NCI-H1092 treated with DMSO at 0.1 percent for 48 hours (cell line): ENCODE measurements at regions not wholly inside any gene's neighbourhood (a gene's known extent, or its start where the extent isn't known, plus 50 kb on each side); places are given as distances from the start of the nearest gene placed in this dataset.

Experiments
- DNase-seq: peaks from one replicate; lab custom pipeline; 2025; lab: John Stamatoyannopoulos, UW

- DNase-seq = no peak
Measured at GRCh38 chr17:79443026-79443425, 167.8 kb downstream of the RBFOX3 start.

DNA sequence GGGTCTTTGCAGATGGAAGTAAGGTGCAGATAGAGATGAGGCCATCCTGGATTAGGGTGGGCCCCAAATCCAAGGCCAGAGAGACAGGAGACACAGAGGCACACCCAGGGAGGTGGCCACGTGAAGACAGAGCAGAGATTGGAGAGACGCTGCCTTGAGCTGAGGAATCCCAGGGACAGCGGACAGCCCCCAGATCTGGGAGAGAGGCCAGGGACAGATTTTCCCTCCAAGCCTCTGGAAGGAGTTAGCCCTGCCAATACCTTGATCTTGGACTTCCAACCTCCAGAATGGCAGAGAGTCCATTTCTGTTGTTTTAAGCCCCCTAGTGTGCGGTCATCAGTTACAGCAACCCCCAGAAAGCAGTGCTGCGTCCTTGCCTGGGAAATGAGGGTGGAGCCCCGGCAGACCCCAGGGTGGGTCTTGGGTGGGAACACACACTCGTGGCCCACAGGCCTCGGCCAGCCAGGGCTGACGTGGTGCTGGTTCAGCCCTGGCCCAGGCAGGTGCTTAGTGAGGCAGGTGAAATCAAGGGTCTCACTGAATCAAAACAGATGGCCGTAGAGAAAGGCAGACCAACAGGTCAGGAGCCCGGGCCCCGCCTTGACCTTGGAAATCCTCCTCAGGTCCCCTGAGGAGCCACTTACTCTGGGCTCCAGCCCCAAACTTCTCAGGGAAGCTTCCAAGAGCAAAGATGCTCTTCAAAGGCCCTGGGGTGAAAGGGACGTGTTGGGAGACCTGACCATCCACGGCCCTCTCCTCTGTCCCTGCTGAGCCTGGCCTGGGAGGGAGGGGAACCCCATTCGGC, 169.3 kb downstream of the RBFOX3 start:
- no peak for DNase-seq

DNA sequence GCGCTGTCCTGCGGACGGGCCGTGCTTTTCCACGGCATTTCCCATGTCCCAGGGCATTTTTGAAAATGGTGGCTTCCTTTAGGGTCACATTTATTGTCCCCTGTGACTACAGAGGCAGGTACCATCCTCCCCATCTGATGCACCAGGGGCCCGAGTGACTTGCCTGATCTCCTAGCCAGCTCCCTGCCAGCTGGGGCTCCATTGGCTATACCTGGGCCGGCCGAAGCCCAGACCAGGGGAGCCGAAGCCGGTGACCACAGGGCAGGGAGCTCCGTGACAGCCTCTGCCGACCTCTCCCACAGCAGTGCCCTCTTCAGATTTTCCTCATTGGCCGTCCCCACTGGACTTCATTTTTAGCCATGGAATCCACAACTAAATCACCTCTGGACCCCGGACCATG, 170.6 kb downstream of the RBFOX3 start:
- no peak for DNase-seq

- DNase-seq = no peak
Measured at GRCh38 chr17:79439493-79439892, 171.4 kb downstream of the RBFOX3 start.

GRCh38 chr17:79438546-79439334, 172.1 kb downstream of the RBFOX3 start:
- DNase-seq = no peak

DNA sequence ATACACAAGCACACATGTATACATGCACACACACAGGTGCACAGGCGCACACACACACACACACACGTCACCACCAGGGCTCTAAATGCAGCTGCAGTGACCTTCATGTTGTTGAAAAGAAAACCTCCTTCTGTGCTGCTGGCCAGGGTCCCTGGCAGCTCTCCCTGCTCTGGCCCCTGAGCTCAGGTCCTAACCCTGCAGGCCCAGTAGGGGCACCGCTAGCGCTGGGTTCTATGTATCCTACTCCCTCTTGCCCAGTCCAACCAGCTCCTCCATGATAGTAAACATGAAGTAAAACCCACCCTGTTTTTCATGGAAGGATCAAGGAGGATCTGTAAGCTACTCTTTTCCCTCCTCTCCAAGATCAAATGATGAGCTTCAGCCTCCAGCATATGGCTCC, 172.8 kb downstream of the RBFOX3 start:
- DNase-seq = no peak

- DNase-seq = no peak
Measured at GRCh38 chr17:79437081-79437480, 173.8 kb downstream of the RBFOX3 start.

- no peak for DNase-seq
Measured at GRCh38 chr17:79435962-79436361, 174.9 kb downstream of the RBFOX3 start.

GRCh38 chr17:79435296-79435695, 175.6 kb downstream of the RBFOX3 start:
- DNase-seq = no peak

GRCh38 chr17:79434215-79434614, 176.6 kb downstream of the RBFOX3 start:
- DNase-seq = no peak

- DNase-seq = no peak
Measured at GRCh38 chr17:79433379-79433778, 177.5 kb downstream of the RBFOX3 start.

DNA sequence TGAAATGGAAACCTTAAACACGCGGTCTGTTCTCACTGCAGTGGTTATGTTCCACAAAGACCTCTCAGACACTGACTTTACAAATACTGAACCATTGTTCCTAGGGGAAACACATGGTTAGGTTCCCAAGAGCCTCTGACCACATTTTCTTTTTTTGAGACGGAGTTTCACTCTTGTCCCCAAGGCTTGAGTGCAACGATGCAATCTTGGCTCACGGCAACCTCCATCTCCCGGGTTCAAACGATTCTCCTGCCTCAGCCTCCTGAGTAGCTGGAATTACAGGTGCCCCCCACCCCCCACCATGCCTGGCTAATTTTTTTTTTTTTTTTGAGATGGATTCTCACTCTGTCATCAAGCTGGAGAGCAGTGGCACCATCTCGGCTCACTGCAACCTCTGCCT, 179.7 kb downstream of the RBFOX3 start:
- DNase-seq = no peak

- DNase-seq = no peak
Measured at GRCh38 chr17:79429864-79430494, 180.9 kb downstream of the RBFOX3 start.

DNA sequence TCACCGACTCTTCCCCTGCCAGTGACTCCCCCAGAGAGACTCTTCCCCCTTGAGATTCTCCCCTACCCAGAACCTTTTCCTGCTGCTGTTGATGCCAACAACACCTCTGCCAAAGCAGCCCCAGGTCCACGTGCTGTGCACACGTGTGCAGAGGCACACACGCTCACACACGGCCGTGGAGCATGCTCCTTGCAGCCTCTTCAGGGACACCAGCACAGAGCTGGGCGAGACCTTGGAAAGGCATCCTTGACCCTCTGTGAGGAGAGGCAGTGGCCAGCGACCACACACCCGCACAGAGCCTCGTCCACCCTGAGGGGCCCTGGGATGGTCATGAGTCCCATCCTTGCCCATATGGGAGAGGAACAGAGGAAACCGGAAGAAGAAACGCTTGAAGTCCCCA, 181.9 kb downstream of the RBFOX3 start:
- no peak for DNase-seq

DNA sequence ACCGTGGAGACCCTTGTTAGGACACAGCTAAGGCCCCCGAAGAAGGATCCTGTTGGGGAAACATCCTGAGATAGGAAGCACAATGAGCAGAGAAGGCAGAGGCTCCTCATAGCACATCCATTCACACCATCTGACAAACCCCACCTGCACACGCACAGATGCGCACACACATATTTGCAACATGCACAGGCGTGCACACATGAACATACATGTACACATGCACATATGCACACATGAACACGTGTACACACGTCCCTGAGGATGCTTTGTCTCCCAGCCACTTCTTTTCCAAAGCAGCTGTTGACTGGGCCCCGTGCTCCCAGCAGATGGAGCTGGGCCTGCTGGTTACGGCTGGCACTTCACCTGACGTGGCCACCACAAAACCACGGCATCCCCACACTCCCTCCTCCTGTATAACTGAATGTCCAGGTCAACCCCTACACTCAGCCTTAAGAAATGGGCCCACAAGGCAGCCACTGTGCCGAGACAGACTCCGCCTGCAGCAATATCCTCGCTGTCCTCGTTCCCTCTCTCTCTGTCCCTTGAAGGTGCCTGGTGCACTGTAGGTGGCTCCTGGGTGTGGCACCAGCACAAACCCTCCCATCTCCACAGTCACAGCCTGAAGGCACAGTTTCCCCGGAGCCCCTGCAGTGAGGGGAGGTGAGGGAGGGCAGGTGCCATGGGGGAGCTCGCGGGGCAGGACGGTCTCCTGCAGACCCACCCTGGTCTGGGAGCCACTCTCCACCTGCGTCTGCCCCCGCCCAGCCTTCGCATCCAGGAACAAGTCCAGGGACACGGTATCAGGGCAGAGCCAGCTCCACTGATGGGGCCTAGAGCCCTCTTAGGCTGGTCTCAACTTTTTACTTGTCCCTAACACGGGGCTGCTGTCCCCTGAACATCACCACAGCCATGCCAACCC, 183.0 kb downstream of the RBFOX3 start:
- no peak for DNase-seq

- no peak for DNase-seq
Measured at GRCh38 chr17:79425686-79426085, 185.2 kb downstream of the RBFOX3 start.

- DNase-seq = no peak
Measured at GRCh38 chr17:79424471-79425185, 186.2 kb downstream of the RBFOX3 start.

GRCh38 chr17:79423811-79424465, 186.9 kb downstream of the RBFOX3 start:
- DNase-seq = no peak

- no peak for DNase-seq
Measured at GRCh38 chr17:79422236-79422635, 188.6 kb downstream of the RBFOX3 start.
